ENCODE measurements at regions not wholly inside any gene's neighbourhood (a gene's known extent, or its start where the extent isn't known, plus 50 kb on each side); places are given as distances from the start of the nearest gene placed in this dataset.

- TF ChIP-seq YY1 (IDR thresholded peaks at IDR 0.05; ENCODE audit: low read depth) (no peak), CREB1 (IDR thresholded peaks at IDR 0.05; ENCODE audit: low read depth) (no peak), CEBPB (IDR thresholded peaks at IDR 0.05) (no peak), TAF1 (IDR thresholded peaks at IDR 0.05; ENCODE audit: low read depth) (no peak), EP300 (IDR thresholded peaks at IDR 0.05; ENCODE audit: borderline replicate concordance) (no peak), MAX (IDR thresholded peaks at IDR 0.05) (no peak), TEAD4 (IDR thresholded peaks at IDR 0.05) (no peak)
- TF ChIP-seq, protein P1, sequence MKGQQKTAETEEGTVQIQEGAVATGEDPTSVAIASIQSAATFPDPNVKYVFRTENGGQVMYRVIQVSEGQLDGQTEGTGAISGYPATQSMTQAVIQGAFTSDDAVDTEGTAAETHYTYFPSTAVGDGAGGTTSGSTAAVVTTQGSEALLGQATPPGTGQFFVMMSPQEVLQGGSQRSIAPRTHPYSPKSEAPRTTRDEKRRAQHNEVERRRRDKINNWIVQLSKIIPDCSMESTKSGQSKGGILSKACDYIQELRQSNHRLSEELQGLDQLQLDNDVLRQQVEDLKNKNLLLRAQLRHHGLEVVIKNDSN (IDR thresholded peaks at IDR 0.05): no peak
Measured at GRCh38 chr10:21075880-21076279, 178.8 kb upstream of the NEBL start.

Data from Ishikawa (cell line).